ENCODE measurements at regions not wholly inside any gene's neighbourhood (a gene's known extent, or its start where the extent isn't known, plus 50 kb on each side); places are given as distances from the start of the nearest gene placed in this dataset.

- Histone ChIP-seq H3K4me2 (ENCODE audit: low read length) (no peak overlapping the region), H3K79me2 (replicated peaks; ENCODE audit: insufficient read depth, low read length) (no peaks in the 10 kb centered on the region), H4K20me1 (ENCODE audit: insufficient read depth) (no peaks in the 10 kb centered on the region), H2AFZ (ENCODE audit: low read depth, low read length) (no peak overlapping the region), H3K9ac (ENCODE audit: low read length) (no peak overlapping the region), H3K4me3 (ENCODE audit: low read length) (no peak overlapping the region), H3K36me3 (ENCODE audit: insufficient read depth, low read length) (no peaks in the 10 kb centered on the region), H3F3A (ENCODE audit: insufficient read depth, low read length, poor library complexity, severe bottlenecking) (no peaks in the 10 kb centered on the region), H3K27me3 (ENCODE audit: insufficient read depth, low read depth, low read length) (no peaks in the 10 kb centered on the region), H3K9me3 (ENCODE audit: low read length) (peaks cover 3% of the 10 kb centered on the region), H3K9me2 (ENCODE audit: insufficient read depth, low read length) (no peaks in the 10 kb centered on the region), H3K27ac (ENCODE audit: low read length) (no peak overlapping the region)
- TF ChIP-seq EP300 (conservative IDR thresholded peaks at IDR 0.05; ENCODE audit: poor library complexity, severe bottlenecking) (no peak), RAD21 (conservative IDR thresholded peaks at IDR 0.05) (no peak), MXI1 (conservative IDR thresholded peaks at IDR 0.05; ENCODE audit: poor library complexity, severe bottlenecking) (no peak), TAF1 (IDR thresholded peaks at IDR 0.05; ENCODE audit: low read depth) (no peak), REST (IDR thresholded peaks at IDR 0.05; ENCODE audit: borderline replicate concordance) (no peak), SMC3 (conservative IDR thresholded peaks at IDR 0.05; ENCODE audit: poor library complexity) (no peak), POLR2AphosphoS5 (IDR thresholded peaks at IDR 0.05) (no peak)
These were observed 995.7 kb downstream of the GALC start for GRCh38 chr14:86997271-86997670.

- Histone ChIP-seq H3K27ac (ENCODE audit: low read length) (no peak overlapping the region), H3K9me3 (ENCODE audit: low read length) (peaks cover 3% of the 10 kb centered on the region), H3K9me2 (ENCODE audit: insufficient read depth, low read length) (no peaks in the 10 kb centered on the region), H4K20me1 (ENCODE audit: insufficient read depth) (no peaks in the 10 kb centered on the region), H3K4me2 (ENCODE audit: low read length) (no peak overlapping the region), H3K36me3 (ENCODE audit: insufficient read depth, low read length) (no peaks in the 10 kb centered on the region), H3K27me3 (ENCODE audit: insufficient read depth, low read depth, low read length) (no peaks in the 10 kb centered on the region), H3K9ac (ENCODE audit: low read length) (no peak overlapping the region), H3F3A (ENCODE audit: insufficient read depth, low read length, poor library complexity, severe bottlenecking) (no peaks in the 10 kb centered on the region), H3K4me3 (ENCODE audit: low read length) (no peak overlapping the region), H3K79me2 (replicated peaks; ENCODE audit: insufficient read depth, low read length) (no peaks in the 10 kb centered on the region), H2AFZ (ENCODE audit: low read depth, low read length) (no peak overlapping the region)
- TF ChIP-seq POLR2AphosphoS5 (IDR thresholded peaks at IDR 0.05) (no peak), TAF1 (IDR thresholded peaks at IDR 0.05; ENCODE audit: low read depth) (no peak), MXI1 (conservative IDR thresholded peaks at IDR 0.05; ENCODE audit: poor library complexity, severe bottlenecking) (no peak), SMC3 (conservative IDR thresholded peaks at IDR 0.05; ENCODE audit: poor library complexity) (no peak), RAD21 (conservative IDR thresholded peaks at IDR 0.05) (no peak), EP300 (conservative IDR thresholded peaks at IDR 0.05; ENCODE audit: poor library complexity, severe bottlenecking) (no peak), CTCF (IDR thresholded peaks at IDR 0.05; ENCODE audit: poor library complexity, severe bottlenecking) (no peak), REST (IDR thresholded peaks at IDR 0.05; ENCODE audit: borderline replicate concordance) (no peak), EZH2 (IDR thresholded peaks at IDR 0.05; ENCODE audit: borderline replicate concordance, insufficient read depth, low read length, poor library complexity, severe bottlenecking) (no peak)
These were observed 1002.6 kb downstream of the GALC start for GRCh38 chr14:86990396-86990795.
